Mucosa of descending colon (tissue), 3 donors: ENCODE measurements at regions not wholly inside any gene's neighbourhood (a gene's known extent, or its start where the extent isn't known, plus 50 kb on each side); places are given as distances from the start of the nearest gene placed in this dataset.

Experiments used
- ATAC-seq: fragments of 200-7000 bp; cut with Tn5 transposase; one replicate; pipeline ENCODE4 v1.9.1; 2020; ENCODE audit warnings: mild to moderate bottlenecking, moderate library complexity
- DNase-seq, 3 donors: peaks; one replicate each; pipeline ENCODE4 v3.0.0-alpha.2; 2020
- H3K36me3 ChIP-seq: fragments of 200-600 bp; one replicate; pipeline ENCODE4 v1.8.0; 2021; ENCODE audit warnings: low read depth, mild to moderate bottlenecking
- H3K4me1 ChIP-seq: fragments of 200-600 bp; one replicate; pipeline ENCODE4 v1.8.0; 2021; ENCODE audit warnings: low read depth, mild to moderate bottlenecking
- H3K4me3 ChIP-seq: fragments of 200-600 bp; one replicate; pipeline ENCODE4 v1.8.0; 2021; ENCODE audit warnings: mild to moderate bottlenecking
- H3K9me3 ChIP-seq: fragments of 200-600 bp; one replicate; pipeline ENCODE4 v1.8.0; 2021; ENCODE audit warnings: mild to moderate bottlenecking
- CTCF ChIP-seq: fragments of 200-600 bp; IDR thresholded peaks from one replicate; pipeline ENCODE4 v1.8.0; 2022; ENCODE audit warnings: antibody characterized with exemption, mild to moderate bottlenecking
- intact Hi-C, 2 donors: fragments of 100-400 bp; cut with DNase I in 1 of 2; cut with micrococcal nuclease in 1 of 2; formaldehyde crosslinking; loops; one replicate each; pipeline versions ENCODE4 v1.11.0 to v1.11.1; 2022; cut with DNase I, micrococcal nuclease
- donor health status: DM: no; HTN: no; CAD: no; lungs with moderate emphysema.
- donor health status: DM: no; HTN: no; CAD: no.
- donor health status: DM: no; HTN: yes; CAD: no.

- ATAC-seq (no peak), DNase-seq (no peak)
- H3K4me1 ChIP-seq: no peaks in the 10 kb centered on the region
- H3K4me3 ChIP-seq: no peak overlapping the region
- H3K36me3 ChIP-seq: no peaks in the 10 kb centered on the region
- TF ChIP-seq CTCF: no peak
- intact Hi-C loops: no loop called here
- H3K9me3 ChIP-seq: no peaks in the 10 kb centered on the region
Observed at GRCh38 chr3:132229641-132230040, 87.6 kb upstream of the ACP3 start.

GRCh38 chr3:132230156-132231000 lies 86.8 kb upstream of the ACP3 start:
- H3K36me3 ChIP-seq: no peaks in the 10 kb centered on the region
- no peak for ATAC-seq
- H3K4me3 ChIP-seq: no peak overlapping the region
- DNase-seq: no peak
- no peaks in the 10 kb centered on the region for H3K4me1 ChIP-seq
- intact Hi-C loops: no loop called here
- H3K9me3 ChIP-seq: no peaks in the 10 kb centered on the region
- no peak for TF ChIP-seq CTCF

- Histone ChIP-seq H3K4me3 (no peak overlapping the region), H3K4me1 (no peaks in the 10 kb centered on the region), H3K36me3 (no peaks in the 10 kb centered on the region), H3K9me3 (no peaks in the 10 kb centered on the region)
- intact Hi-C loops: no loop called here
- DNase-seq (no peak), ATAC-seq (no peak)
- TF ChIP-seq CTCF: no peak
Observed at GRCh38 chr3:132231633-132232032, 85.6 kb upstream of the ACP3 start.

GRCh38 chr3:132232231-132232792 lies 84.9 kb upstream of the ACP3 start:
- DNase-seq (no peak), ATAC-seq (no peak)
- Histone ChIP-seq H3K4me3 (no peak overlapping the region), H3K4me1 (no peaks in the 10 kb centered on the region), H3K36me3 (no peaks in the 10 kb centered on the region), H3K9me3 (no peaks in the 10 kb centered on the region)
- TF ChIP-seq CTCF: no peak
- intact Hi-C loops: no loop called here

GRCh38 chr3:132236701-132237651 lies 80.2 kb upstream of the ACP3 start:
- Histone ChIP-seq H3K4me3 (no peak overlapping the region), H3K9me3 (no peaks in the 10 kb centered on the region), H3K36me3 (no peaks in the 10 kb centered on the region), H3K4me1 (no peaks in the 10 kb centered on the region)
- no peak for TF ChIP-seq CTCF
- DNase-seq: no peak
- ATAC-seq: no peak
- intact Hi-C loops: no loop called here
